ENCODE measurements at regions not wholly inside any gene's neighbourhood (a gene's known extent, or its start where the extent isn't known, plus 50 kb on each side); places are given as distances from the start of the nearest gene placed in this dataset.

DNA sequence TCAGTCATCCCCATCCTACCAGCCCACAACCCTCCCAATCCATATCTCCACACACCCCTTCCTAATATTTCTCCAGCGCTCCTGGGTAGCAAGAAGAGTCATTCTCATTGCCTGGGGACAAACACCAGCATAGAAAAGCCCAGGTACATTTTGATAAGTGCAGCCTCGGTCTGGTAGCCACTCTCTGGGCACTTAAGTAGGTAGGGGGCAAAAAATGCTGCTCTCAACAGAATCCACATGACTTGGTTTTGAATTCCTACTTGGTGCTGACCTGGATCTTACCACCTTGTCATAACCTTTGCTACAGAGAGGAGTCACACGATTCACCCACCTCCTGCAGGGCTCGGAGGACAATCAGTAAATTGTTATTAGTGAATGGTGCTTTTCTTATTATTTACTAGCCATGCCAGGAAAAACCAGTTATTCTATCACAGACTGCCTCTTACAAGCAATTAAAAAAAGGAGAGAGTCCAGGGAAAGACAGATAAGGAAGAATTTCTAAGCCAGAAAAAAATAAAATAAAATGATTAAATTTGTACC is 249.1 kb downstream of the LY86 start:
- Mint-ChIP-seq H3K4me3 (no peak overlapping the region), H3K36me3 (ENCODE audit: low read depth) (no peaks in the 10 kb centered on the region), H3K9me3 (ENCODE audit: insufficient read depth) (no peaks in the 10 kb centered on the region), H3K4me1 (ENCODE audit: low read depth) (peaks cover 2% of the 10 kb centered on the region), H3K27ac (no peak overlapping the region), H3K27me3 (ENCODE audit: low read depth) (peaks cover 41% of the 10 kb centered on the region)
- ChIA-PET POLR2A (no interaction called here), CTCF (no interaction called here)
- DNase-seq (no peak), ATAC-seq (no peak)

DNA sequence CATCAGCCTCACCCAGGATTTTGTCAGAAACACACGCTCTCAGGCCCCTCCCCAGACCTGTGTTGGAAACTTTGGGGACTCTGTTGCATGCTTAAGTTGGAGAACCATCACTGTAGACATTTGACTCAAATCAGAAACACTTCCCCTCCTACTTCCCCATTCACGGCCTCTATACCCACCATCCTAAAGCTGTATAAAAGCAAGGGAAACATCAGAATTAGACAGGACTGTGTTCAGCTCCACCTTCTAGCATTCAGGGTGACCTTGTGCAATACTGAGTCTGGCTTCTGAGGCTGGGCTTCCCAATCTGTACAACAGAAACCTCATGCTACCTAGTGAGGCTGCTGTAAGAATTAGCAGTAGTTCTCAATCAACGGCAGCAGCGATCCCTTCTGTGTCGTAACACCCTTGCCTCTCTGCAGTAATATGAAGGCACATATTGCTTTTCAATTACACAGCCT is 252.3 kb downstream of the LY86 start:
- Mint-ChIP-seq H3K27ac (no peak overlapping the region), H3K36me3 (ENCODE audit: low read depth) (no peaks in the 10 kb centered on the region), H3K27me3 (ENCODE audit: low read depth) (peaks cover 33% of the 10 kb centered on the region), H3K9me3 (ENCODE audit: insufficient read depth) (peaks cover under 1% of the 10 kb centered on the region), H3K4me1 (ENCODE audit: low read depth) (peaks cover 2% of the 10 kb centered on the region), H3K4me3 (no peak overlapping the region)
- CTCF ChIA-PET, result no interaction called here
- POLR2A ChIA-PET, result no interaction called here
- DNase-seq, result no peak
- ATAC-seq, result no peak

DNA sequence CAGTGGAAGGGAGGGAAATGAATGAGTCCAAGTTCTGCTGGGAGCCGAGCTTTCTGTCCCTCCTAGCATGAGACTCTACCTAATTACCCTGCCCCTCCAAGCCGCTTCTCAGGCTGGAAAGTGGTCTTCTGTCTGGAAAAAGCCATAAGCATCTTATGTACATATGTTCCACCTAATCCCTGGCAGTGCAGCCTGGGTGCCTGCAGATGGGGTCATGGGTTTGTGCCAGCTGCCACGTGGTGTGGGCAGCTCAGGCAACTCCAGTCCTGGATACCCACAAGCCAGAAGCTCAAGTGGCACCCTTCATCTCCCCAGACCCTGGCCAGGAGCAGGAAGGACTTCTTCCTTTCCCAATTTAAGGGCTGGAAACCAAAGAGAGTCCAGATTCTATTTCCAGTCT is 253.1 kb downstream of the LY86 start:
- ChIA-PET CTCF (no interaction called here), POLR2A (no interaction called here)
- Mint-ChIP-seq H3K27me3 (ENCODE audit: low read depth) (peaks cover 31% of the 10 kb centered on the region), H3K9me3 (ENCODE audit: insufficient read depth) (peaks cover 5% of the 10 kb centered on the region), H3K36me3 (ENCODE audit: low read depth) (no peaks in the 10 kb centered on the region), H3K27ac (no peak overlapping the region), H3K4me1 (ENCODE audit: low read depth) (peaks cover 2% of the 10 kb centered on the region), H3K4me3 (no peak overlapping the region)
- ATAC-seq (no peak), DNase-seq (no peak)

DNA sequence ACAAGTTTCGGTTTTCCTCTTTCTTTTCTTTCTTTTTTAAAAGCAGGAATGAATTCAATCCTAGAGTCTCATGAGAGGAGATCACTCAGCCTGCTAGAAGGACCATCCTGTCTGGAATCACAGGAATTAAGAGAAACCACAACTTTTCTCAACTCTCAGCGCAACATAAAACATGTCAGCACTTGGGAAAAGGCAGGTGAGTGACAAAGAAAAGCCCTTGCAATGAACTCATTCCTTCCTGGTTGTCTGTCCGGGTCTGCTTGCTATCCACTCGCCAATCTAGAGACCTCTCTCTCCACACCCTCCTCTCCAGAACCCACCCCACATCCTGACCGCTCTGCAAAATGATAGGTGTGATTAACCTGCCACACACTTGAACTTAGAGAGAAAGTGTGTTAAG is 253.8 kb downstream of the LY86 start:
- DNase-seq (no peak), ATAC-seq (no peak)
- ChIA-PET POLR2A (interaction anchor here (0.6 kb wide), 1 partner anchor 140 kb away, joined by 3 read pairs; no protein-coding TSS in a partner anchor), CTCF (no interaction called here)
- no peak overlapping the region for H3K4me3 Mint-ChIP-seq
- peaks cover 2% of the 10 kb centered on the region for H3K4me1 Mint-ChIP-seq (ENCODE audit: low read depth)
- H3K36me3 Mint-ChIP-seq (ENCODE audit: low read depth), result no peaks in the 10 kb centered on the region
- H3K27ac Mint-ChIP-seq, result no peak overlapping the region
- peaks cover 5% of the 10 kb centered on the region for H3K9me3 Mint-ChIP-seq (ENCODE audit: insufficient read depth)
- peaks cover 29% of the 10 kb centered on the region for H3K27me3 Mint-ChIP-seq (ENCODE audit: low read depth)

DNA sequence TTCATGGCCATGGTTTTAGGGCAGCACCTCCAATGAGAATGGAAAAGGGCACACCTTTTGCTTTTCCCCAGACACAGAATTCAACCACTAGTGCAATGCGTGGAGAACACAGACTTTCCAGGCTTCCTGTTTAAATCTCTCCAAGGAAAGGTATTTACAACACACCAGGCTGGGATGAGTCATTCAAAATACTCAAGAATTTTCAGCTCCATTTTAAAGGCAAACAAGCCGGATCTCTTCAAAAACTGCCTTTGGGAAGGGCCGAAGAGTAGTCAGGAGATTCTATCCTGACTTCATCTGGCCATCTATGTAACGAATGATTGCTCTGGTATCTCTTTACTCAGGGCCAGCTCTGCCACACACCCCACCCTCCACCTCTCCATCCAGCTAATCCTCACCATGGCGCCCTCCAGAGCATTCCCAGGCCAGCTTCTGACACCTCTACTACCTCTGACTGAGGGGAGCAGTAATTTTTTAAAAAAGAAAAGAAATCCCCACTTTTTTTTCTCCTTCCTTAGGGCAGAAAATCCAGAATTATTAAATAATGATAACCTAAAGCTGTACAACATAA is 254.6 kb downstream of the LY86 start:
- ChIA-PET CTCF (interaction anchor here (0.7 kb wide), 1 partner anchor 33 kb away, joined by 4 read pairs; no protein-coding TSS in a partner anchor), POLR2A (no interaction called here)
- Mint-ChIP-seq H3K27me3 (ENCODE audit: low read depth) (peaks cover 25% of the 10 kb centered on the region), H3K4me1 (ENCODE audit: low read depth) (peaks cover 2% of the 10 kb centered on the region), H3K27ac (no peak overlapping the region), H3K9me3 (ENCODE audit: insufficient read depth) (peaks cover 5% of the 10 kb centered on the region), H3K36me3 (ENCODE audit: low read depth) (no peaks in the 10 kb centered on the region), H3K4me3 (no peak overlapping the region)
- ATAC-seq, result no peak
- no peak for DNase-seq

DNA sequence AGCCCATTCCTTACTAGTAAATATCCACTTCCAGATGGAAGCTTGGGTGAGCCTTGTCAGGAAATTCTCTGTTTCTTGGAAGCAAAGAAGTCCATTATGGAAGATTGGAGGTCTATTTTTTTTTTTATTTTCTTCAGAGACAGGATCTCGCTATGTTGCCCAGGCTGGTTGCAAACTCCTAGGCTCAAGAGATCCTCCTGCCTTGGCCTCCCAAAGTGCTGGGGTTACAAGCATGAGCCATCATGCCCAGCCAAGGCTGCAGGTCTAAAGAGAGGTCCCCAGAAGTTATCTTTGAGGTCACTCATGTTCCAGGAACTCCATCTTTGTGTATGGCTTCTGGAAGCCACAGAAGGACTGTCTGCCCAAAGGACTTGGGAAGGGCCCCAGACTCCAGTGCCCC is 255.3 kb downstream of the LY86 start:
- H3K27ac Mint-ChIP-seq, result no peak overlapping the region
- H3K4me1 Mint-ChIP-seq (ENCODE audit: low read depth), result peaks cover 2% of the 10 kb centered on the region
- DNase-seq (no peak), ATAC-seq (no peak)
- CTCF ChIA-PET, result interaction anchor here (0.7 kb wide), 1 partner anchor 33 kb away, joined by 4 read pairs; no protein-coding TSS in a partner anchor
- POLR2A ChIA-PET, result no interaction called here
- H3K9me3 Mint-ChIP-seq (ENCODE audit: insufficient read depth), result peaks cover 5% of the 10 kb centered on the region
- H3K36me3 Mint-ChIP-seq (ENCODE audit: low read depth), result no peaks in the 10 kb centered on the region
- peaks cover 25% of the 10 kb centered on the region for H3K27me3 Mint-ChIP-seq (ENCODE audit: low read depth)
- no peak overlapping the region for H3K4me3 Mint-ChIP-seq

DNA sequence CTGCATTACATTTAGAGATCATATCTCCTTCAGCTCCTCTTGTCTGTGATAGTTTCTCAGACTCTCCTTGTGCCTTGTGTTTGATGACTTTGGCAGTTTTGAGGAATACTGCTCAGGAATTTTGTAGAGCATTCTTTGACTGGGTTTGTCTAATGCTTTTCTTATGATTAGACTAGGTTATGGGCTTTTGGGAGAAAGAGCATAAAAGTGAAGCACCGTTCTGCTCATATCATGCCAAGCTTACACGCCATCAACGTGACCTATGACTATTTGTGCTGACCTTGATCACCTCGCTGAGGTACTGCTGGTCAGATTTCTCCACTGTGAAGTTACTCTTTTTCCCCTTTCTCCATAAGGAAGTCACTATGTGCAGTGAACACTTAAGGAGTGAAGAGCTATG is 256.0 kb downstream of the LY86 start:
- ATAC-seq, result no peak
- peaks cover 2% of the 10 kb centered on the region for H3K4me1 Mint-ChIP-seq (ENCODE audit: low read depth)
- CTCF ChIA-PET, result no interaction called here

DNA sequence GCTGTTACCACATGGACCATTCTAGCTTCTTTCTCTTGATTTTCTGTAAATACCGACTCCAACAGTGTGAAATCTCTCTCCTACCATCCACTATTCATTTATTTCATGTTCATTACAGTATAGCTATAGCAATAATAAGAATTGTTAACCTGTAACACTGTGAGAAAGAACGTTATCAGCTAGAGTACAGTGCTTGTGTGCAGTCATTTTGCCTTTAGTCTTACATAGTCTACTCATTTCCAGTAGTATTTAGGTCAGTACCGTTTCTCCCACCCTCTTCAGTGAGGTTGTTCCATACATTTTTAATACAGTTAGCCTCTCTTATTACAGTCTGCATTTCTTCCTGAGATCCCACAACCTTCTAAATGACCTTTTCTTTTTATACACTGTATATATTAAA is 257.1 kb downstream of the LY86 start:
- Mint-ChIP-seq H3K36me3 (ENCODE audit: low read depth) (no peaks in the 10 kb centered on the region), H3K4me3 (no peak overlapping the region)
- CTCF ChIA-PET, result no interaction called here

More for the DNA sequence above, 256.0 kb downstream of the LY86 start:
- Mint-ChIP-seq H3K27ac (no peak overlapping the region), H3K9me3 (ENCODE audit: insufficient read depth) (peaks cover 5% of the 10 kb centered on the region), H3K27me3 (ENCODE audit: low read depth) (peaks cover 25% of the 10 kb centered on the region), H3K36me3 (ENCODE audit: low read depth) (no peaks in the 10 kb centered on the region), H3K4me3 (no peak overlapping the region)
- POLR2A ChIA-PET, result no interaction called here
- DNase-seq, result no peak

DNA sequence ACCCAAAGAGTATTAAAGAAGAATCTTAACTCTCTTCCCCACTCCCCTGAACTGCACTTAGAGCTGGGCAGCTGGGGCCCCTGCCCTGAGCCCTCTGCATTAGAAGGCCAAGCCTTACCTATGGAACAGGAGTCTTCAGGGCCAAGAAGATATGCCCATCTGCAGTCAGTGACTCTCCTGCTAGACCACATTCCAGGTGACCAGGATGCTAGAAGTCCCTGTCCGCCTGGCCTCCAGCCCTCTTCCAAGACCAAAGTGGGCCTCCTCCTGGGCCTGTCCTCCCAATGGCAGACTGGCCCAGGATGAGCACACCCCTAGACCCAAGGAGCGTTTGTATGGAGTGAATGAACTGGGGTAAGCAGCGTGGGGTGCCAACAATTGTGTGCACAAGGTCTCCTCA is 259.1 kb downstream of the LY86 start:
- Mint-ChIP-seq H3K27me3 (ENCODE audit: low read depth) (peaks cover 9% of the 10 kb centered on the region), H3K9me3 (ENCODE audit: insufficient read depth) (peaks cover 5% of the 10 kb centered on the region), H3K4me1 (ENCODE audit: low read depth) (no peaks in the 10 kb centered on the region), H3K36me3 (ENCODE audit: low read depth) (no peaks in the 10 kb centered on the region), H3K4me3 (no peak overlapping the region), H3K27ac (no peak overlapping the region)
- ChIA-PET CTCF (no interaction called here), POLR2A (no interaction called here)
- DNase-seq, result no peak
- no peak for ATAC-seq

More for the DNA sequence above, 257.1 kb downstream of the LY86 start:
- POLR2A ChIA-PET, result no interaction called here
- ATAC-seq, result no peak
- Mint-ChIP-seq H3K27me3 (ENCODE audit: low read depth) (peaks cover 22% of the 10 kb centered on the region), H3K27ac (no peak overlapping the region), H3K4me1 (ENCODE audit: low read depth) (peaks cover 2% of the 10 kb centered on the region), H3K9me3 (ENCODE audit: insufficient read depth) (peaks cover 5% of the 10 kb centered on the region)
- DNase-seq, result no peak

DNA sequence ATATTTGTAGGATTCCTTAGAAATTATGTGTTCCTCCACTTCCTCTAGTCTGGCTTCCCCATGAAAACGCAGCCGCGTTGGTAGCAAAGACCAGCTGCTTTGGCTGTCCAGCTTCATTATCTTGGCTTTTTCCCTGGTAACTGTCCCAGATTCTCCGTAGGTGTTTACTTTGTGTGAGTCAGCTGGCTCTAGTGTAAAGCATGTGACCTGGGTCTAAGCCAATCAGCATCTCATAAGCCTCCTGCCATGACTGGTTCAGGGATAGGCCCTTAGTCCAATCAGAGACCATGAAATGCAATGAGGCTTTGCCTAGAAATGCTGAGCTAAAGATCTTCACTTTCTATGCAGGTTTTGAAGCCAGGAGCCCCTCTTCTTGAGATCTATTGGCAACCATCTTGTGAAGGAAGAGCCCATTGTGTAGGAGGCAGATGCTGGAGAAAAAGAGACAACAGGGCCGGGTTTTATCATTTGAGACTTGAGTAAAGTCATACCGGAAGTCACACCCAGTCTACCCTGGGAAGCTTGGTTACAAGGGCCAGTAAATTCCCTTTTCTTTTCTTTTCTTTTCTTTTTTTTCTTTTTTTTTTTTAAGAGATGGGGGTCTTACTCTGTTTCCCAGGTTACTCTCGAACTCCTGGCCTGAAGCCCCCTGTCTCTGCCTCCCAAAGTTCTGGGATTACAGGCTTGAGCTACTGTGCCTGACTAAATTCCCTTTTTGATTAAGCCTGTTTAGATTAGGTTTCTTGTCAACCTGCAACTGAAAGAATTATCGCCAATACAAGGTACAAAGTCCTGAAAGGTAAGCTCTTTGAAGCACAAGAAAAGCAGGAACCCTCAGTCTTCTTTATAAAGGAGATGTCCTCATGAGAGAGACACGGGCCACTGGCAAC is 256.5 kb upstream of the RREB1 start:
- POLR2A ChIA-PET, result no interaction called here
- DNase-seq (no peak), ATAC-seq (no peak)
- H3K4me3 Mint-ChIP-seq, result no peak overlapping the region
- peaks cover 8% of the 10 kb centered on the region for H3K4me1 Mint-ChIP-seq (ENCODE audit: low read depth)
- H3K36me3 Mint-ChIP-seq (ENCODE audit: low read depth), result no peaks in the 10 kb centered on the region
- no peak overlapping the region for H3K27ac Mint-ChIP-seq
- CTCF ChIA-PET, result interaction anchor here (1.2 kb wide), 1 partner anchor 138 kb away, joined by 3 read pairs; no protein-coding TSS in a partner anchor
- H3K9me3 Mint-ChIP-seq (ENCODE audit: insufficient read depth), result peaks cover under 1% of the 10 kb centered on the region
- peaks cover 4% of the 10 kb centered on the region for H3K27me3 Mint-ChIP-seq (ENCODE audit: low read depth)

DNA sequence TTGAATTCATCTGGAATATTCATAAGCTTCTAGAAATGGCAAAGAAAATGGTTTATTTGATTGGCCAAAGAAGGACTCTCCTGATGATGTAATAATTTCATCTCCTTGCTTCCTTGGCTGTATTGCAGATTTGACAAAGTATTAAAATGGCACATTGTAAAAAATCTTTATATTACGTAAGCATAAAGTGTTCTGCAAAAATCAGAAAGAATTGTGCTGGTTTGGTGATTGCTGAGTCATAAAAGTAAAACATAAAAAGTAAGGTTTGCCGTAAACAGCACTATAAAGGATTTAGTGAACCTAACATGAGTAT is 255.9 kb upstream of the RREB1 start:
- no peak for ATAC-seq
- POLR2A ChIA-PET, result no interaction called here
- peaks cover 14% of the 10 kb centered on the region for H3K4me1 Mint-ChIP-seq (ENCODE audit: low read depth)

More for the DNA sequence above, 255.9 kb upstream of the RREB1 start:
- Mint-ChIP-seq H3K36me3 (ENCODE audit: low read depth) (no peaks in the 10 kb centered on the region), H3K4me3 (no peak overlapping the region), H3K27me3 (ENCODE audit: low read depth) (peaks cover 4% of the 10 kb centered on the region), H3K27ac (no peak overlapping the region), H3K9me3 (ENCODE audit: insufficient read depth) (no peaks in the 10 kb centered on the region)
- no peak for DNase-seq
- CTCF ChIA-PET, result interaction anchor here (1.2 kb wide), 1 partner anchor 138 kb away, joined by 3 read pairs; no protein-coding TSS in a partner anchor

Measured in activated CD8-positive, alpha-beta T cell treated with anti-CD3 and anti-CD28 coated beads, Interleukin-2, amount 10 ng/mL, durations not matched to agents 7 days and 5 days (primary cell).